Erythroblast (primary cell): ENCODE measurements at regions not wholly inside any gene's neighbourhood (a gene's known extent, or its start where the extent isn't known, plus 50 kb on each side); places are given as distances from the start of the nearest gene placed in this dataset.

Experiments
- GATA1 ChIP-seq: IDR thresholded peaks from 2 replicates; pipeline ENCODE4 v1.6.1; 2011; ENCODE audit warnings: low read depth, mild to moderate bottlenecking, control low read depth, low read length, moderate library complexity
- POLR2A ChIP-seq: IDR thresholded peaks from 2 replicates; pipeline ENCODE4 v1.6.1; 2011; ENCODE audit warnings: mild to moderate bottlenecking, low read length

- TF ChIP-seq POLR2A: no peak
- TF ChIP-seq GATA1: no peak
These were observed 386.4 kb downstream of the ETV1 start for GRCh38 chr7:13603016-13603415.
